Fibroblast of pulmonary artery (primary cell): ENCODE measurements at regions not wholly inside any gene's neighbourhood (a gene's known extent, or its start where the extent isn't known, plus 50 kb on each side); places are given as distances from the start of the nearest gene placed in this dataset.
"Not testable (repeated sequence)": the region's sequence is repeated elsewhere in the genome, so short reads cannot be mapped to it uniquely, and the experiment has no call there.

ENCODE experiments used
- DNase-seq: peaks from one replicate; pipeline ENCODE4 v3.0.0-alpha.2; 2010; ENCODE audit warnings: low read depth
- H3K4me3 ChIP-seq: replicated peaks from 2 replicates; pipeline ENCODE4 v1.5.1; 2011; ENCODE audit warnings: low read depth, mild to moderate bottlenecking, control low read depth, low read length, moderate library complexity
- CTCF ChIP-seq: IDR thresholded peaks from 2 replicates; pipeline ENCODE4 v1.5.1; 2011; ENCODE audit warnings: mild to moderate bottlenecking, control low read depth, low read length, inconsistent platforms; ENCODE audit errors: missing control alignments

- DNase-seq, H3K4me3 ChIP-seq: not testable (repeated sequence)
Measured at GRCh38 chr2:111609146-111609844, 274.7 kb downstream of the ANAPC1 start.

GRCh38 chr2:111610035-111610434, 274.0 kb downstream of the ANAPC1 start:
- DNase-seq = not testable (repeated sequence)

GRCh38 chr2:111616651-111617218, 267.3 kb downstream of the ANAPC1 start:
- no peak overlapping the region for H3K4me3 ChIP-seq
- DNase-seq = no peak
- no peak for TF ChIP-seq CTCF

More at GRCh38 chr2:111610035-111610434, 274.0 kb downstream of the ANAPC1 start:
- not testable (repeated sequence) for H3K4me3 ChIP-seq

- no peak for TF ChIP-seq CTCF
- DNase-seq = peak; percentile 44
- no peak overlapping the region for H3K4me3 ChIP-seq
Measured at GRCh38 chr2:111617299-111618225, 266.4 kb downstream of the ANAPC1 start.

- H3K4me3 ChIP-seq = no peak overlapping the region
- no peak for DNase-seq
- no peak for TF ChIP-seq CTCF
Measured at GRCh38 chr2:111618226-111618977, 265.6 kb downstream of the ANAPC1 start.

GRCh38 chr2:111618978-111619902, 264.8 kb downstream of the ANAPC1 start:
- DNase-seq = peak; percentile 59
- no peak overlapping the region for H3K4me3 ChIP-seq
- peak; percentile 42 for TF ChIP-seq CTCF

GRCh38 chr2:111620281-111620680, 263.7 kb downstream of the ANAPC1 start:
- no peak for DNase-seq
- no peak for TF ChIP-seq CTCF
- H3K4me3 ChIP-seq = no peak overlapping the region
